ENCODE measurements at regions not wholly inside any gene's neighbourhood (a gene's known extent, or its start where the extent isn't known, plus 50 kb on each side); places are given as distances from the start of the nearest gene placed in this dataset.

DNA sequence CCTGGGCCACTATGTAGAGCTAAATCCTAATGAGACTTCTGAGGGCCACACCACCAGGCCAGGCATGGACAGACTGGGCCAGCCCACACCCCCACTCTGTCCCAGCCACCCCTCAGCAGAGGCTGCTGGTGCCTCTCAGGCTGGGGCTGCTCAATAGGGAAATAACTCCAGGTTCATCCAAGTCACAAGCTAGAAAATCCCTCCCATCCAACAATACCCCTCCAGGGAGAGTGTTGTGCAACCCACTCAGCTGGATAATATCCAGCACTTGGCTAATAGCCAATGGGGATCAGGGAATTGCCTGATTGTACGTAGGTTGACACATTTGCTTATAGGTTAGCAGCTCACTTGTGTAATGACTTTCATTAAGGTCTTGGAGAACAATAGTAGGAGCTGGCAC lies 64.1 kb upstream of the WNT11 start:
- no peak for ATAC-seq
- no peak overlapping the region for H3K4me3 Mint-ChIP-seq
- peaks cover 9% of the 10 kb centered on the region for H3K9me3 Mint-ChIP-seq (ENCODE audit: insufficient read depth)
- DNase-seq: no peak
- CTCF ChIA-PET: interaction anchor here (0.9 kb wide), 1 partner anchor 62 kb away, joined by 4 read pairs; no protein-coding TSS in a partner anchor
- H3K27me3 Mint-ChIP-seq (ENCODE audit: low read depth): peaks cover 7% of the 10 kb centered on the region
- no peak overlapping the region for H3K27ac Mint-ChIP-seq
- POLR2A ChIA-PET: no interaction called here
- H3K36me3 Mint-ChIP-seq (ENCODE audit: low read depth): no peaks in the 10 kb centered on the region
- no peaks in the 10 kb centered on the region for H3K4me1 Mint-ChIP-seq (ENCODE audit: low read depth)

DNA sequence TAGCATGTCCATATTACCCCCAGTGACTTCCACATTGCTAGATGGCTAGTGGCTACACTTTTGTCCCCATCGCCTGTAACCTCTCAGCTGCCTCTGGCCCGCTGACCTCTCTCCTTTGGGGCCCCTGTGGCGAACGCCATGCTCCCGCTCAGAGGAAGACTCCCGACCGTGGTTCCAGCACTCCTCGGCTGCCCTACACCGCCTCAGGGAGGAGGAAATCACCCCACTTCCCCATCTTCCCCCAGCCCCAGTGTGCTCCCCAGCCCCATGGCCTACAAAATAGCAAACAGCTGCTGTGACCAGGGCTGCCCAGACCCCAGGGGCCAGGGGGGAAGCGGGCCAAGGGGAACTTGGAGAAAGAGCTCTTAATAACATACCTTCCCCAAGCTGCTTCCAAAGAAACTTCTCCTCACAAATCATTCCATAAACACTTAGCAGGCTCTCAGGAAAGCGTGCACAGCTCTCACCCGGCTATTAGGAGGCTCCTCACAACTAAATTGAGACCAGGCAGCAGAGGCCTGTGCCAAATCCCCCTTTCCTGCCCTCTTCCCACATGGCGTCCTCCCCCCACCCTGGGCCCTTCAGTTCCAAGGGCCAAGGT lies 63.5 kb upstream of the WNT11 start:
- no peak for DNase-seq
- ATAC-seq: no peak
- Mint-ChIP-seq H3K36me3 (ENCODE audit: low read depth) (no peaks in the 10 kb centered on the region), H3K4me1 (ENCODE audit: low read depth) (no peaks in the 10 kb centered on the region), H3K9me3 (ENCODE audit: insufficient read depth) (peaks cover 9% of the 10 kb centered on the region), H3K27me3 (ENCODE audit: low read depth) (peaks cover 4% of the 10 kb centered on the region), H3K27ac (no peak overlapping the region), H3K4me3 (no peak overlapping the region)
- POLR2A ChIA-PET: no interaction called here
- CTCF ChIA-PET: interaction anchor here (0.9 to 1.4 kb wide), 2 partner anchors 61 to 62 kb away, joined by 4 to 5 read pairs; no protein-coding TSS in a partner anchor

DNA sequence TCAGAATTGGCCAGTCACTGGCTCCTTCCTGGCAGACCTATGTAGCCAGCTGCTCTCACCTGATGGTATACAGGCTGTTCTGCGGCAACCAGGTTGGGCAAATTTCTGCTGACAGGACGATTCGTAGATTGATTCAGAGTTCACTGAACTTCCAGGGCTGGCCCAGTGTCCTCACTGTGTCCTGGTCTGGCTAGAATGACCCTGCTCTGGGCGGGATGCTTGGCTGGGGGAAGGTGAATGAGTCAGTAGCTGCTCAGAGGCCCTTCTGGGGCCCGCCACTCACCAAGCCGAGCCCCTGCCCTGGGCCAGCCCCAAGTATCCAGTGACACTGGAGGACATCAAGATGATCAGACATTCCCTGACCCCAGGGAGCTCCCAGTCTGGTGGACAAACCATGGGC lies 62.9 kb upstream of the WNT11 start:
- Mint-ChIP-seq H3K4me1 (ENCODE audit: low read depth) (no peaks in the 10 kb centered on the region), H3K27me3 (ENCODE audit: low read depth) (peaks cover 2% of the 10 kb centered on the region), H3K36me3 (ENCODE audit: low read depth) (no peaks in the 10 kb centered on the region), H3K4me3 (no peak overlapping the region), H3K9me3 (ENCODE audit: insufficient read depth) (peaks cover 4% of the 10 kb centered on the region), H3K27ac (no peak overlapping the region)
- ChIA-PET POLR2A (no interaction called here), CTCF (interaction anchor here (1.4 kb wide), 1 partner anchor 61 kb away, joined by 5 read pairs; no protein-coding TSS in a partner anchor)
- DNase-seq (no peak), ATAC-seq (no peak)

DNA sequence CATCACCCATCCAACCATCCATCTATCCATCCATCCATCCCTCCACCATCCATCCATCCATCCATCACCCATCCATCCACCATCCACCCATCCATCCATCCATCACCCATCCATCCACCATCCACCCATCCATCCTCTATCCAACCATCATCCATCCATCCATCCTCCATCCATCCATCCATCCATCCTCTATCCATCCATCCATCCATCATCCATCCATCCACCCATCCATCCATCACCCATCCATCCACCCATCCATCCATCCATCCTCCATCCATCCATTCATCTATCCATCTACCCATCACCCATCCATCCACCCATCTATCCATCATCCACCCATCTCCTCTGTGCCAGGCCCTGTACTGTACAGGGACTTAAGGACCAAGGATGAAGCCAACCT lies 62.2 kb upstream of the WNT11 start:
- Mint-ChIP-seq H3K9me3 (ENCODE audit: insufficient read depth) (no peaks in the 10 kb centered on the region), H3K27ac (no peak overlapping the region), H3K4me3 (no peak overlapping the region), H3K27me3 (ENCODE audit: low read depth) (peaks cover 2% of the 10 kb centered on the region), H3K36me3 (ENCODE audit: low read depth) (no peaks in the 10 kb centered on the region), H3K4me1 (ENCODE audit: low read depth) (no peaks in the 10 kb centered on the region)
- ChIA-PET POLR2A (no interaction called here), CTCF (interaction anchor here (1.4 kb wide), 1 partner anchor 61 kb away, joined by 5 read pairs; no protein-coding TSS in a partner anchor)
- ATAC-seq: no peak
- no peak for DNase-seq

DNA sequence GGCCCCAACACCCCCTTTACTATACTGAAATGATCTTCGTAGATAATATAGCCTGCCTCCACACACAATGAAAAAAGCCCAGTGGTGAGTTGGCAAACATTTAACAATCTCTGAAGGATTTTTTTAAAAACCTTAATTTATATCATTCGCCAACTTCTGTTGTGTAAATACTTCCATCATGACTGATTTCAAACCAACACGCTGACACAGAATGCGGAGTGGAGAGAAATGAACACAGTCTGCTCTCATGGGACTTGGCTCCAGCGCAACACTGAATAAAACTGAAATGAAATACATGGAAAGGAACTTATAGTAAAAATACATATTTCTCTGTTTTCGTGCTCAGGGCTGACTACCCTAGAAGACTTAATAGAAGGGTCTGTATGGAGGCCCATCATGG lies 61.3 kb upstream of the WNT11 start:
- DNase-seq (no peak), ATAC-seq (no peak)
- no peak overlapping the region for H3K27ac Mint-ChIP-seq
- H3K4me3 Mint-ChIP-seq: no peak overlapping the region
- ChIA-PET CTCF (no interaction called here), POLR2A (no interaction called here)
- no peaks in the 10 kb centered on the region for H3K36me3 Mint-ChIP-seq (ENCODE audit: low read depth)
- H3K9me3 Mint-ChIP-seq (ENCODE audit: insufficient read depth): no peaks in the 10 kb centered on the region
- peaks cover 4% of the 10 kb centered on the region for H3K27me3 Mint-ChIP-seq (ENCODE audit: low read depth)
- no peaks in the 10 kb centered on the region for H3K4me1 Mint-ChIP-seq (ENCODE audit: low read depth)

DNA sequence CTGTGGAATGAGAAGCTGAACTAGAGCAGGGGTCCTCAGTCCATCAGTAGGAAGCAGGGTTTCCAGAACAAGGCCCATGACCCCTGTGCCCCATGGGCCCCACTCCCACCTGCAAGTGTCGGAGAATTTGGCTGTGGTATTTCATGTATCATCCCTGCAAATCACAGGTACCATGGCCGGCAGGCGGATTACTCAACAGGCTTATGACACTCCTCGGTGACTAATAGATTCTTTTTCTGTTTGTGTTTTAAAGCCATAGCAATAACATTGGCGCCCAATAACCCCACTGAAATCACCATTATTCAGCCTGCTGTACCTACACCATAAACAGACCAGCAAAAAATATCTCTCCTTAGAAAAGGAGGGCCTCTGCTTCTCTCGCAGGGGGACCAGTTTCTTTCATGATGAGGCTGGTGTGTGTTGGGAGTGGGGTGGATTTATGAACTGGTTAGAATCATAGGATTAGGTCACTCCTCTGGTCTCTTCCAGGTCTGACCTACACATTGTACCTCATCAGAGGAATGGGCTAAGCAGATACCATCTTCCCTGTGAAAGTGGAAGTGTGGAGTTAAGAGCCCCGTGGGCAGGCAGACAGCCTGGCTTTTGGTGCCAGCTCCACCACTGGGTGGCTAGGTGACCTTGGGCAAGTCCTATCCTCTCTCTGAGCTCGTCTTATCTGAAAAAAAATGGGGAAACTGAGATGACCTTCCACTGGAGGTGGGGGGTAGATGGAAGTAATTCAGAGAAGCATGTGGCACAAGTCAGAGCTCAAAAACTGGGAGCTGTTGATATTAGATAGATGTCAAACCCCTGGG lies 60.2 kb upstream of the WNT11 start:
- CTCF ChIA-PET: interaction anchor here (1.9 kb wide), 1 partner anchor 59 kb away, joined by 9 read pairs; no protein-coding TSS in a partner anchor
- H3K4me3 Mint-ChIP-seq: no peak overlapping the region
- POLR2A ChIA-PET: no interaction called here
- H3K36me3 Mint-ChIP-seq (ENCODE audit: low read depth): no peaks in the 10 kb centered on the region
- no peaks in the 10 kb centered on the region for H3K9me3 Mint-ChIP-seq (ENCODE audit: insufficient read depth)
- DNase-seq: no peak
- H3K27me3 Mint-ChIP-seq (ENCODE audit: low read depth): peaks cover 4% of the 10 kb centered on the region
- no peak overlapping the region for H3K27ac Mint-ChIP-seq
- H3K4me1 Mint-ChIP-seq (ENCODE audit: low read depth): no peaks in the 10 kb centered on the region
- ATAC-seq: no peak

DNA sequence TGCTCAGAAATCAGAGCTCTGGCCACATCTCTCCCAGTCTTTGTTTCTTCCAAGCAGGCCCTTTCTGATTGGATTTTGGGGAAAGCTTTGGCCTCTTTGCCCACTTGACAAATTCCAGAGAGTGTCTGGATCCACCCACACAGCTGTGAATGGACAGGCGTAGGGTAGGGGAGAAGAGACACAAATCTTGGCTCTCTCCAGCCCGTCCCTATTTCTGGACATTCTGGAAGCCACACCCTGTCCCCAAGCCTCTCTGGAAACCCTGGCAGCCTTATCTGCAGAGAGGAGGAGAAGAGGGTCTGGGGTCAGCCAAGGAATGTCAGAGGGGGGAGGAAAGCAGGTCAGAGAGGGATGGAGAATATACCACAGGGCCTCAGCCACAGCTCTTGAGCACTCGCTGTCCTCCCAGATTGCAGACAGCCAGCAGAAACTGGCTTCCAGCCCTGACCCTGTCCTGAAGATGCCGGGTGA lies 59.5 kb upstream of the WNT11 start:
- POLR2A ChIA-PET: no interaction called here
- Mint-ChIP-seq H3K27ac (no peak overlapping the region), H3K4me1 (ENCODE audit: low read depth) (no peaks in the 10 kb centered on the region), H3K36me3 (ENCODE audit: low read depth) (no peaks in the 10 kb centered on the region), H3K4me3 (no peak overlapping the region), H3K27me3 (ENCODE audit: low read depth) (peaks cover 7% of the 10 kb centered on the region), H3K9me3 (ENCODE audit: insufficient read depth) (no peaks in the 10 kb centered on the region)
- DNase-seq (no peak), ATAC-seq (no peak)
- CTCF ChIA-PET: interaction anchor here (1.9 kb wide), 1 partner anchor 58 kb away, joined by 9 read pairs; no protein-coding TSS in a partner anchor

DNA sequence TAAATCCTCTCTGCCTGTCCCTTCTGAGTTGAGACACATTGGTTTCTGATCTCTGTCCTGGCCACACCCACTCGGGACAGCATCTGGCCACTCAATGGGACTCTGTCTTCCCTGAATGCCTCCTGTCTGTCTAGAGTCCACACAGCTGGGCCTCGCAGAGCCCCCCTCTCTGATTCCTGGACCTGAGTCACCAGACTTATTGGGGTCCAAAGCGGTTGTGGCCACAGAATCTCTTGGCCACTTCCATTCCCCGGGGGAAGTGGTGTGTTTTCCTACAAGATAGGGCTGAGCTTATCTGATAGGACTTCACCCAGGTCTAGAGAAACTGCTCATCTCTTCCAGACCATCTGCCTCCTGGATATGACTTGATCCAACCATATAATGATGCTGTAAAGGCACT lies 57.4 kb upstream of the WNT11 start:
- no peaks in the 10 kb centered on the region for H3K9me3 Mint-ChIP-seq (ENCODE audit: insufficient read depth)
- POLR2A ChIA-PET: no interaction called here
- H3K4me1 Mint-ChIP-seq (ENCODE audit: low read depth): no peaks in the 10 kb centered on the region
- DNase-seq (no peak), ATAC-seq (no peak)
- no peaks in the 10 kb centered on the region for H3K36me3 Mint-ChIP-seq (ENCODE audit: low read depth)
- no peak overlapping the region for H3K27ac Mint-ChIP-seq
- H3K4me3 Mint-ChIP-seq: no peak overlapping the region
- CTCF ChIA-PET: no interaction called here
- H3K27me3 Mint-ChIP-seq (ENCODE audit: low read depth): peaks cover 15% of the 10 kb centered on the region

DNA sequence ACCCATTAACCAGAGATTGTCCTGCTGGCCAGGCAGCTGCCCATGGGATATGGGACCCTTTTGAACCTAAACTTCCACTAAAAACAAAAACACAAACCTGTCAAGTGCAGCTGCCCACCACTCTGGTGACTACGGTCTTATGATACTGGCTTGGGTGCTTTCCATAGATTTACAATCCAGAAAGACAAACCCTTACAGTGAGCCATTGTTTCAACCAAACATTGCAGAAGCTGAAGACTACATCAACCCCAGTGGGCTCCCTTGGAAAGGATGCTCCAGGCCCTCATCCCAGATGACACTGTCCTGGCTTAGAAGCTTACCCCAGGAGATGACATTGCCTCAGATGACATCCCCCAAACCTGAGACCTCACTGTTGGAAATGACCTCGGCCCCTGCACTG lies 56.9 kb upstream of the WNT11 start:
- Mint-ChIP-seq H3K36me3 (ENCODE audit: low read depth) (no peaks in the 10 kb centered on the region), H3K4me3 (no peak overlapping the region), H3K27ac (no peak overlapping the region), H3K27me3 (ENCODE audit: low read depth) (peaks cover 15% of the 10 kb centered on the region), H3K4me1 (ENCODE audit: low read depth) (no peaks in the 10 kb centered on the region), H3K9me3 (ENCODE audit: insufficient read depth) (no peaks in the 10 kb centered on the region)
- CTCF ChIA-PET: no interaction called here
- DNase-seq (no peak), ATAC-seq (no peak)
- POLR2A ChIA-PET: no interaction called here

DNA sequence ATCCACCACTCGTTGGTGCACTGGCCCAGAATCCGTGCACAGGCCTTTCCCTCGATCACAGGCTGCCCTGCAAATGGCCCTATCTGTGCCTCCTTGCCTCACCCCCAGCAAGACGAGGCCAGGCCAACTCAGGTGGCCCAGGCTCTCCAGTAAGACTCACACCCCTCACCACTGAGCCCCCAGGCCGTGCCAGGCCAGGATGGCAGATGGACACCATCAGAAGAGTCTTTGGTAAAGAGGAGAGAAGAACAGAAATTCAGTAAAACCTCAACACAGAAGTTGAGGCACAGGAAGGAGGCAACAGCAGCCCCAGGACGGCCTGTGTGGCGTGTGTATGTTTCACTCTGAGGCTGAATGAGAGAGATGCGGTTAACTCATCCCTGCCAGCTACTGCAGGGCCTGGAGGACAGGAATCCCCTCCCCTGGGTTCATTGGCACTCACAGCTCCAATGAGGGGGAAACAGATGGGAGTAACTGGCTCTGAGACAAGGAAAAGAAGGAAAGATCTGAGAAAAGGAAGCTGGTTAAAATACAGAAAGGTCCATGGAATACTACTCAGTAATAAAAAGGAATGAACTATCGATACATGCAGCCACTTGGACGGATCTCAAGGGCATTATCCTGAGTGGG lies 54.1 kb upstream of the WNT11 start:
- no peak overlapping the region for H3K4me3 Mint-ChIP-seq
- no peak overlapping the region for H3K27ac Mint-ChIP-seq
- POLR2A ChIA-PET: no interaction called here
- ATAC-seq (no peak), DNase-seq (no peak)
- peaks cover 18% of the 10 kb centered on the region for H3K27me3 Mint-ChIP-seq (ENCODE audit: low read depth)
- no peaks in the 10 kb centered on the region for H3K9me3 Mint-ChIP-seq (ENCODE audit: insufficient read depth)
- H3K4me1 Mint-ChIP-seq (ENCODE audit: low read depth): no peaks in the 10 kb centered on the region
- no peaks in the 10 kb centered on the region for H3K36me3 Mint-ChIP-seq (ENCODE audit: low read depth)
- CTCF ChIA-PET: no interaction called here

DNA sequence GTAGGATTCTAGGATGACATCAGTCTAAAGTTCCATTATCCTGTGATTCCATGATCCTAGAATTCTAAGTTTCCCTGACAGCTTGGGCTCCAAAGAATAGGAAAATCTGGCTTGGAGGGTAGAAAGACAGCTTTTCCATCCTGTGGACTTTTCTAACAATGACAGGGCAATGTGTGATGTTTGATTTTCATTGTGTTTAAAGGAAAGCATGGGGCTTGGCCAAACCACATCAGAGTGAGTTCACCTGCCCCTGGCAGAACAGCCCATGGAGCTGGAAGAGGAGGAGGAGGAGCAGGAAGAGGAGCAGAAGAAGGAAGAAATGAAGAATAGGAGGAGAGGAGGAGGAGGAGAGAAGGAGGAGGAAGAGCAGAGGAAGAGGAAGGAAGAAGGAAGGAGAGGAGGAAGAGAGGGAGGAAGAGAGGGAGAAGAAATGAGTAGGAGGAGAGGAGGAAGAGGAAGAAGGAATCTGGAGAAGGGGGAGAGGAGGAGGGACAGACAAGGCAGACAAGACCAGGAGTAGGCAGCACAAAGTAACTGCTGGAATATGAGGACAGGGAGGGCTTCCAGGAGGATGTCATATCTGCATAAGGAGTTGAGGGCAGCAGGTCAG lies 53.1 kb upstream of the WNT11 start:
- CTCF ChIA-PET: no interaction called here

More for the DNA sequence above, 53.1 kb upstream of the WNT11 start:
- H3K36me3 Mint-ChIP-seq (ENCODE audit: low read depth): no peaks in the 10 kb centered on the region
- no peak overlapping the region for H3K27ac Mint-ChIP-seq
- H3K27me3 Mint-ChIP-seq (ENCODE audit: low read depth): peaks cover 18% of the 10 kb centered on the region
- ATAC-seq (no peak), DNase-seq (no peak)
- H3K9me3 Mint-ChIP-seq (ENCODE audit: insufficient read depth): no peaks in the 10 kb centered on the region
- H3K4me3 Mint-ChIP-seq: no peak overlapping the region
- POLR2A ChIA-PET: no interaction called here
- no peaks in the 10 kb centered on the region for H3K4me1 Mint-ChIP-seq (ENCODE audit: low read depth)
